ENCODE measurements at regions not wholly inside any gene's neighbourhood (a gene's known extent, or its start where the extent isn't known, plus 50 kb on each side); places are given as distances from the start of the nearest gene placed in this dataset.

DNA sequence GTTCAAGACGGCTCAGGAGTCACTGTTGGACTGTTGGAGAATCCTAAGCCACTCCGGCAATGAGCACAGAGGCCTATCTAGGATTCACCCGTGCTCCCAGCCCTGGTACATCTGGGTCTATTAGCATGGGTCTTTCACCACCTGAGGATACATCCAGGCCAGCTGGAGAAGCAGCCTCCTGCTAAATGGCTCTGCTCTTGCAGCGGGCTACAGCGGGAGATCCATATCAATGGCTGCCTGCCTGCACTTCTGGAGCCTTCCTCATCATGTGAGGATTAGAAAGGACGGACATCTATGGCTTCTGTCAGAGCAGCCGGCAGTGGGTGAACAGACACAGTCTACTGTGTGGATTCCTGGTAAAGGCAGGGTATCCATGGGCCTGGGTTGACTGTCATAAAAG is 357.4 kb downstream of the MLLT3 start:
- TF ChIP-seq, protein P1, sequence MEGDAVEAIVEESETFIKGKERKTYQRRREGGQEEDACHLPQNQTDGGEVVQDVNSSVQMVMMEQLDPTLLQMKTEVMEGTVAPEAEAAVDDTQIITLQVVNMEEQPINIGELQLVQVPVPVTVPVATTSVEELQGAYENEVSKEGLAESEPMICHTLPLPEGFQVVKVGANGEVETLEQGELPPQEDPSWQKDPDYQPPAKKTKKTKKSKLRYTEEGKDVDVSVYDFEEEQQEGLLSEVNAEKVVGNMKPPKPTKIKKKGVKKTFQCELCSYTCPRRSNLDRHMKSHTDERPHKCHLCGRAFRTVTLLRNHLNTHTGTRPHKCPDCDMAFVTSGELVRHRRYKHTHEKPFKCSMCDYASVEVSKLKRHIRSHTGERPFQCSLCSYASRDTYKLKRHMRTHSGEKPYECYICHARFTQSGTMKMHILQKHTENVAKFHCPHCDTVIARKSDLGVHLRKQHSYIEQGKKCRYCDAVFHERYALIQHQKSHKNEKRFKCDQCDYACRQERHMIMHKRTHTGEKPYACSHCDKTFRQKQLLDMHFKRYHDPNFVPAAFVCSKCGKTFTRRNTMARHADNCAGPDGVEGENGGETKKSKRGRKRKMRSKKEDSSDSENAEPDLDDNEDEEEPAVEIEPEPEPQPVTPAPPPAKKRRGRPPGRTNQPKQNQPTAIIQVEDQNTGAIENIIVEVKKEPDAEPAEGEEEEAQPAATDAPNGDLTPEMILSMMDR (IDR thresholded peaks at IDR 0.05) = no peak
- TF ChIP-seq POLR2A (IDR thresholded peaks at IDR 0.05) = no peak

Data from prostate gland (tissue), 2 donors.